AG04449 (cell line): ENCODE measurements at regions not wholly inside any gene's neighbourhood (a gene's known extent, or its start where the extent isn't known, plus 50 kb on each side); places are given as distances from the start of the nearest gene placed in this dataset.

Experiments
- CTCF ChIA-PET: fragments of 350-600 bp; formaldehyde crosslinking; extraction: SDS; loops from one replicate; lab custom pipeline; 2021; ENCODE audit warnings: antibody characterized with exemption; lab: Yijun Ruan, JAX
- POLR2A ChIA-PET: fragments of 400-600, 350-600 bp; formaldehyde crosslinking; extraction: SDS; loops from one replicate; lab custom pipeline; 2020; ENCODE audit warnings: antibody characterized with exemption, inconsistent platforms; lab: Yijun Ruan, JAX
- DNase-seq: peaks from one replicate; pipeline ENCODE4 v3.0.0-alpha.2; 2010; ENCODE audit warnings: low read depth, low spot score
- H3K4me3 ChIP-seq: 2 replicates; pipeline ENCODE4 v1.5.1; 2011; ENCODE audit warnings: low read depth, mild to moderate bottlenecking, control low read depth, low read length
- TF ChIP-seq, protein P1 (sequence below): IDR thresholded peaks from one replicate; pipeline ENCODE4 v1.5.1; 2011; ENCODE audit warnings: mild to moderate bottlenecking, moderate library complexity, low read length, control low read depth, inconsistent platforms; ENCODE audit not compliant: insufficient read depth; ENCODE audit errors: missing control alignments

DNA sequence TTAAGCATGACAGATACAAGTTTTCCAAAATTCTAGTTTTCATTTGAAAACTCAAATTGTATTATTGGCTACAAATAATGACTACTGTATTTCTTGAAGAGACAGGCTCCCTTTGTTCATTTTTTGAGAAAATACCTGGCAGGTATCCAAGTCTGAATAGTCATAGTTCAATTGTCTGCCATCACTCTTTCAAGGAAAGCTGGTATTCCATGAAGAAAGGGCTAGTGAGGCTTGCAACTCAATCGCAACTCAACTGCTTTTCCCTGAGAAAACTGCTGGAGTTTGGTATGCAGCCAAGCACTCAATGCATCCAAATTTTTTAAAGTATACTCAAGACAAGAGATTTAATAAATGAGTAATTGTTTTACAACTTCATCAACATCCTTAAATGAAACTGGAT lies 61.4 kb upstream of the TRIO start:
- CTCF ChIA-PET, result interaction anchor here (0.7 kb wide), 1 partner anchor 48 kb away, joined by 3 read pairs; no protein-coding TSS in a partner anchor

DNA sequence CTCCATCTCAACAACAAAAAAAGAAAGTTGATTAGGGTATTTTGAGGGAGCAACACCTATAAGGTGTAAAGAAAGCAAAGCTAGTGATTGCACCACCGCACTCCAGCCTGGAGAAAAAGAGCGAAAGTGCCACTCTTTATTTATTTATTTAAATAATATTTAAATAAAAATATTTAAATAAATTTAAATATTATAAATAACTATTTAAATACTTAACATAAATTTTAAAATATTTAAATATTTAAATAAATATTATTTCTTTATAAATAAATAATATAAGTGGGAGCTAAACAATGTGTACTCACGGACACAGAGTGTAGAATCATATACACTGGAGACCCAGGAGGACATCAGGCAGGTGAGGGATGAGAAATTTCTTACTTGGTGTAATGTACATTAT lies 64.4 kb upstream of the TRIO start:
- TF ChIP-seq, protein P1, sequence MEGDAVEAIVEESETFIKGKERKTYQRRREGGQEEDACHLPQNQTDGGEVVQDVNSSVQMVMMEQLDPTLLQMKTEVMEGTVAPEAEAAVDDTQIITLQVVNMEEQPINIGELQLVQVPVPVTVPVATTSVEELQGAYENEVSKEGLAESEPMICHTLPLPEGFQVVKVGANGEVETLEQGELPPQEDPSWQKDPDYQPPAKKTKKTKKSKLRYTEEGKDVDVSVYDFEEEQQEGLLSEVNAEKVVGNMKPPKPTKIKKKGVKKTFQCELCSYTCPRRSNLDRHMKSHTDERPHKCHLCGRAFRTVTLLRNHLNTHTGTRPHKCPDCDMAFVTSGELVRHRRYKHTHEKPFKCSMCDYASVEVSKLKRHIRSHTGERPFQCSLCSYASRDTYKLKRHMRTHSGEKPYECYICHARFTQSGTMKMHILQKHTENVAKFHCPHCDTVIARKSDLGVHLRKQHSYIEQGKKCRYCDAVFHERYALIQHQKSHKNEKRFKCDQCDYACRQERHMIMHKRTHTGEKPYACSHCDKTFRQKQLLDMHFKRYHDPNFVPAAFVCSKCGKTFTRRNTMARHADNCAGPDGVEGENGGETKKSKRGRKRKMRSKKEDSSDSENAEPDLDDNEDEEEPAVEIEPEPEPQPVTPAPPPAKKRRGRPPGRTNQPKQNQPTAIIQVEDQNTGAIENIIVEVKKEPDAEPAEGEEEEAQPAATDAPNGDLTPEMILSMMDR, result no peak
- no peak overlapping the region for H3K4me3 ChIP-seq
- DNase-seq, result no peak
- ChIA-PET CTCF (interaction anchor here (1.0 kb wide), 1 partner anchor 11 kb away, joined by 4 read pairs; no protein-coding TSS in a partner anchor), POLR2A (no interaction called here)

More for the DNA sequence above, 61.4 kb upstream of the TRIO start:
- POLR2A ChIA-PET, result no interaction called here
- DNase-seq, result no peak
- TF ChIP-seq, protein P1, result no peak
- no peak overlapping the region for H3K4me3 ChIP-seq

DNA sequence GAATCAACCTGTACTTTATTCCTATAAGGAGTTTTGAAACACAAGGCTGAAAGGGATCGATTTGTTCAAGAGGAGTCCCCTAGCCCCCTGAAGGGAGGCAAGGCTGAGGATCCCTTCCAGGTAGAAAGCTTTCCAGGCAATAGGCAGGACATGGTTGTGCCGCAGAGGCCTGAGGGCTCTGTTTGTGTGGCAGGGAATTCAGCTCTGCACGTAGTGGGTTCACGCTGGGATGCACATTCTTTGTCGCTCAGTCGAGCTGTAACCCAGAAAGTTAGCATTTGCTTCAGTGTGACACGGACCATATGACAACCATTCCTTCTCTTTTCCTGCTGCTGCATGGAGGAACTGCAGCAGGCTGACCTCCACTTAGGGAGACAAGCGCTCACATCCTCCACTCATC lies 65.6 kb upstream of the TRIO start:
- ChIA-PET CTCF (no interaction called here), POLR2A (no interaction called here)
- DNase-seq, result no peak
- H3K4me3 ChIP-seq, result no peak overlapping the region
- TF ChIP-seq, protein P1, result no peak

DNA sequence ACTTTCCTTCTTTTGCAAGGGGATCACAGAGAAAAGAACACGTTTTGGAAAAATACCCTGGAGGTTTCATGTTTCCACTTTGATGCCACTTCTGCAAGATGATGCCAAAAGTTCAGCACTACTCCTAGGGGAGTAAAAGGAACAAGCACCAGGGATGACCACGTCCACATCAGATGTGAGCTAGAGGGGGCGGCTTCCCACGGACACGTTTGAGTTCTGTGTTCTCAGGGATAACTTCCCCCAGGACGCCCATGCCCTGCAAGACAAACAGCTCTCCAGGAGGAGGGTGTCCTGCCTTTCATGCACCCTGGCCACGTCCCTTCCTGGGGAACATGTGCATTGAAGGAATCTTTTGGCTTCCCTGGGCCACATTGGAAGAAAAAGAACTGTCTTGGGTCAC lies 66.6 kb upstream of the TRIO start:
- ChIA-PET POLR2A (no interaction called here), CTCF (no interaction called here)
- TF ChIP-seq, protein P1, result no peak

DNA sequence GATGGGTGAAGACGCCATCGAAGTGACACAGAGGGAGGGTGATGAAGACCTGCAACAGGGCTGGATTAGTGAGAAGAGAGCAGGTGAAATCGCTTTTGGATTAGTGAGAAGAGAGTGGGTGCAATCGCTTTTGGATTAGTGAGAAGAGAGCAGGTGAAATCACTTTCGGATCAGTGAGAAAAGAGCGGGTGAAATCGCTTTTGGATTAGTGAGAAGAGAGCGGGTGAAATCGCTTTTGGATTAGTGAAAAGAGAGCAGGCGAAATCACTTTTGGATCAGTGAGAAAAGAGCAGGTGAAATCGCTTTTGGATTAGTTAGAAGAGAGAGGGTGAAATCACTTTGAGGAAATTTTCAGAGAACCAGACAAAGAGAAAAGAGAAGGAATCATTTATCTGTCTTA lies 67.2 kb upstream of the TRIO start:
- H3K4me3 ChIP-seq, result no peak overlapping the region
- POLR2A ChIA-PET, result no interaction called here
- no peak for DNase-seq
- TF ChIP-seq, protein P1, result no peak
- CTCF ChIA-PET, result no interaction called here

More for the DNA sequence above, 66.6 kb upstream of the TRIO start:
- no peak for DNase-seq
- no peak overlapping the region for H3K4me3 ChIP-seq

DNA sequence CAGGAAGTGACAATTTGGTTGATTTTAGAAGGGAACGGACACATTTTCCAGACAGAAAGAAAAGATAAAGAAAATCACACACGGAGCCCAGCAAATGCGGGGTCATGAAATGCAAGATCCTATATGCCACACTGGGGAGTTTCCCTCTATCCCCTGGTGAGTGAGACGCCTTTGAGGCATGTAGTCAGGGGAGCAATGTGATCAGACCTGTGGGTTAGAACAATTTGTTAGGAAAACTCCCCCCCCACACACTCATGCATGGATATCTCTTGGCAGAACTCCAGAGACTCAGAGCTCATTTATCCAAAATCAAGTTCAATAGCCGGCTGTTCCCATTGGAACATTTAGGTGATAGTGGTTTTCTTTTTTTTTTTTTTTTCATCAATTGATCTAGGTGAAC lies 71.7 kb upstream of the TRIO start:
- ChIA-PET CTCF (no interaction called here), POLR2A (no interaction called here)
- no peak for DNase-seq
- no peak overlapping the region for H3K4me3 ChIP-seq
- TF ChIP-seq, protein P1, result no peak
